IMR-90 (cell line): ENCODE measurements at regions not wholly inside any gene's neighbourhood (a gene's known extent, or its start where the extent isn't known, plus 50 kb on each side); places are given as distances from the start of the nearest gene placed in this dataset.

Experiments used
- ATAC-seq: fragments of 200-7000 bp; cut with Tn5 transposase; 2 replicates; pipeline ENCODE4 v1.9.1; 2020; ENCODE audit warnings: low read depth, mild to moderate bottlenecking, moderate library complexity
- BruUV-seq: library from RNA; stranded (reverse); fragments of 400-500 nt; replicated peaks from 2 replicates; lab custom pipeline; 2021; lab: Mats Ljungman, UMichigan
- CTCF ChIA-PET: fragments of 300-600 bp; formaldehyde crosslinking; extraction: SDS; loops from one replicate; lab custom pipeline; 2021; ENCODE audit warnings: antibody characterized with exemption; lab: Yijun Ruan, JAX
- POLR2A ChIA-PET: fragments of 300-600 bp; sonication (Branson Sonifier 250); formaldehyde crosslinking; loops from one replicate; lab custom pipeline; 2022; ENCODE audit warnings: antibody characterized with exemption; ENCODE audit not compliant: unreplicated experiment; lab: Charles Lee
- DNase-seq: peaks from one replicate; pipeline ENCODE4 v3.0.0; 2013
- H2AFZ ChIP-seq: replicated peaks from 2 replicates; pipeline ENCODE3; 2013; ENCODE audit warnings: low read length, mild to moderate bottlenecking; ENCODE audit not compliant: poor library complexity
- H2AK5ac ChIP-seq: 2 replicates; pipeline ENCODE4 v1.6.1; 2013; ENCODE audit warnings: low read depth, low read length, inconsistent platforms
- H2AK9ac ChIP-seq: replicated peaks from 2 replicates; pipeline ENCODE3; 2013; ENCODE audit warnings: mild to moderate bottlenecking, low read depth, low read length, moderate library complexity; ENCODE audit not compliant: poor library complexity
- H2BK120ac ChIP-seq: 2 replicates; pipeline ENCODE4 v1.6.1; 2013; ENCODE audit warnings: low read depth, low read length, inconsistent platforms
- H2BK15ac ChIP-seq: 3 replicates; pipeline ENCODE4 v1.6.1; 2013; ENCODE audit warnings: low read depth, low read length, inconsistent platforms
- H2BK20ac ChIP-seq: 2 replicates; pipeline ENCODE4 v1.6.1; 2013; ENCODE audit warnings: low read depth, mild to moderate bottlenecking, inconsistent platforms, low read length, moderate library complexity
- H2BK5ac ChIP-seq: 2 replicates; pipeline ENCODE4 v1.6.1; 2013; ENCODE audit warnings: mild to moderate bottlenecking, low read depth, low read length, inconsistent platforms; ENCODE audit not compliant: poor library complexity, severe bottlenecking
- H3K14ac ChIP-seq: replicated peaks from 2 replicates; pipeline ENCODE4 v1.6.1; 2013; ENCODE audit warnings: low read depth, low read length, inconsistent platforms
- H3K18ac ChIP-seq: 2 replicates; pipeline ENCODE4 v1.6.1; 2013; ENCODE audit warnings: low read depth, low read length, control low read depth
- H3K23ac ChIP-seq: 2 replicates; pipeline ENCODE4 v1.6.1; 2013; ENCODE audit warnings: low read depth, low read length, inconsistent platforms
- H3K27ac ChIP-seq: 2 replicates; pipeline ENCODE4 v1.5.1; 2013; ENCODE audit warnings: mild to moderate bottlenecking, control low read depth, low read length; ENCODE audit not compliant: insufficient read depth
- H3K27me3 ChIP-seq: 2 replicates; pipeline ENCODE4 v1.6.1; 2013; ENCODE audit warnings: low read length; ENCODE audit not compliant: control insufficient read depth, insufficient read depth
- H3K36me3 ChIP-seq: 2 replicates; pipeline ENCODE4 v1.6.1; 2013; ENCODE audit warnings: low read length, mixed read lengths; ENCODE audit not compliant: control insufficient read depth, insufficient read depth
- H3K4ac ChIP-seq: 2 replicates; pipeline ENCODE4 v1.6.1; 2013; ENCODE audit warnings: low read depth, low read length, inconsistent platforms
- H3K4me1 ChIP-seq: 2 replicates; pipeline ENCODE4 v1.6.1; 2013; ENCODE audit warnings: low read length, mixed read lengths; ENCODE audit not compliant: control insufficient read depth, insufficient read depth
- H3K4me2 ChIP-seq: 2 replicates; pipeline ENCODE4 v1.6.1; 2013; ENCODE audit warnings: low read depth, mild to moderate bottlenecking, control low read depth, low read length, moderate library complexity
- H3K4me3 ChIP-seq: 2 replicates; pipeline ENCODE4 v1.5.1; 2013; ENCODE audit warnings: low read depth, mild to moderate bottlenecking, control low read depth, low read length, moderate library complexity; ENCODE audit not compliant: insufficient read depth
- H3K56ac ChIP-seq: 2 replicates; pipeline ENCODE4 v1.6.1; 2013; ENCODE audit warnings: low read length, inconsistent platforms; ENCODE audit not compliant: insufficient read depth; ENCODE audit errors: extremely low read depth
- H3K79me1 ChIP-seq, 2 experiments: 2 replicates each; pipeline ENCODE4 v1.6.1; 2013; ENCODE audit warnings: low read length in 2 of 2, inconsistent platforms in 1 of 2, low read depth in 1 of 2
- H3K9ac ChIP-seq: 2 replicates; pipeline ENCODE4 v1.6.1; 2013; ENCODE audit warnings: low read depth, low read length, control low read depth
- H3K9me1 ChIP-seq: 2 replicates; pipeline ENCODE4 v1.6.1; 2013; ENCODE audit warnings: low read length, inconsistent platforms; ENCODE audit not compliant: insufficient read depth
- H3K9me3 ChIP-seq: 2 replicates; pipeline ENCODE4 v1.6.1; 2013; ENCODE audit warnings: low read length; ENCODE audit not compliant: control insufficient read depth, insufficient read depth
- H4K20me1 ChIP-seq: 2 replicates; pipeline ENCODE4 v1.6.1; 2013; ENCODE audit warnings: low read length, inconsistent platforms; ENCODE audit not compliant: insufficient read depth
- H4K5ac ChIP-seq: 2 replicates; pipeline ENCODE4 v1.6.1; 2013; ENCODE audit warnings: mild to moderate bottlenecking, low read depth, low read length, control low read depth
- H4K8ac ChIP-seq, 2 experiments: 2 replicates each; pipeline ENCODE4 v1.6.1; 2013; ENCODE audit warnings: low read depth in 2 of 2, low read length in 2 of 2, control low read depth in 1 of 2, inconsistent platforms in 1 of 2
- H4K91ac ChIP-seq: 2 replicates; pipeline ENCODE4 v1.6.1; 2013; ENCODE audit warnings: low read depth, low read length, inconsistent platforms; ENCODE audit not compliant: insufficient read depth
- CTCF ChIP-seq: conservative IDR thresholded peaks from 2 replicates; pipeline ENCODE4 v1.5.1; 2012; ENCODE audit warnings: mild to moderate bottlenecking, low read depth, low read length, improper control_type of control experiment
- POLR2A ChIP-seq: IDR thresholded peaks from 2 replicates; pipeline ENCODE4 v1.6.1; 2012; ENCODE audit warnings: mild to moderate bottlenecking, low read depth, low read length
- RAD21 ChIP-seq: IDR thresholded peaks from 2 replicates; pipeline ENCODE4 v1.6.1; 2012; ENCODE audit warnings: low read length, improper control_type of control experiment
- SMC3 ChIP-seq: fragments of 150-350 bp; IDR thresholded peaks from 2 replicates; pipeline ENCODE4 v1.6.1; 2016; ENCODE audit warnings: low read depth, mild to moderate bottlenecking, antibody characterized with exemption, low read length, moderate library complexity
- WGBS, 2 experiments: methylation state at CpG; one replicate each; pipeline versions ENCODE4 v1.1.5 to v1.1.7; 2013; ENCODE audit warnings: missing lambda C conversion rate in 2 of 2; ENCODE audit not compliant: insufficient read length in 1 of 2; ENCODE audit errors: extremely low coverage in 2 of 2; 5-methylcytosine and 5-hydroxymethylcytosine counted together
- dilution Hi-C: fragments of 300-500 bp; cut with HindIII; formaldehyde crosslinking; loops from one replicate; pipeline ENCODE4 v1.14.3; 2018; ENCODE audit warnings: low sequenced_read_pairs; ENCODE audit not compliant: unreplicated experiment
- in situ Hi-C: fragments of 300-500 bp; cut with MboI; formaldehyde crosslinking; loops from 3 replicates; pipeline ENCODE4 v1.14.3; 2019; ENCODE audit warnings: low sequenced_read_pairs, inconsistent platforms, mixed read lengths
- intact Hi-C: fragments of 100-400 bp; cut with micrococcal nuclease; formaldehyde crosslinking; loops from 2 replicates; pipeline ENCODE4 v1.10.0; 2022

GRCh38 chr14:61188978-61189808 is 91.9 kb downstream of the TMEM30B start:
- H4K20me1 ChIP-seq = no peaks in the 10 kb centered on the region
- peak overlapping the region; percentile 81 for H3K14ac ChIP-seq
- H3K36me3 ChIP-seq = no peaks in the 10 kb centered on the region
- peak overlapping the region; percentile 91 for H4K5ac ChIP-seq
- H3K9ac ChIP-seq = peak overlapping the region; percentile 47
- H3K79me1 ChIP-seq = no peaks in the 10 kb centered on the region
- no peak overlapping the region for H3K4me3 ChIP-seq
- H3K4ac ChIP-seq = peak overlapping the region; percentile 92
- peak overlapping the region; percentile 41; the same call in 1 of the 2 replicates for H3K56ac ChIP-seq
- H2BK15ac ChIP-seq = peak overlapping the region; percentile 96
- H3K27me3 ChIP-seq = no peaks in the 10 kb centered on the region
- intact Hi-C loops (loop anchor here (10.0 kb wide), 1 partner anchor 164 kb away; no protein-coding TSS in a partner anchor), dilution Hi-C loops (no loop called here), in situ Hi-C loops (no loop called here)
- peak; percentile 51 for TF ChIP-seq CTCF
- no peak for TF ChIP-seq POLR2A
- TF ChIP-seq SMC3 = peak; percentile 32
- TF ChIP-seq RAD21 = peak; percentile 54
- peak overlapping the region; percentile 86 for H2BK20ac ChIP-seq
- peak overlapping the region; percentile 96 for H2BK120ac ChIP-seq
- 23% methylated on average over 11 of the region's 27 CpGs; no CpG with 5 or more reads in 1 of the 2 experiments for WGBS, 2 experiments
- H3K9me1 ChIP-seq = peaks cover 18% of the 10 kb centered on the region
- peak; percentile 48; the same call in 1 of the 2 replicates for ATAC-seq
- H4K8ac ChIP-seq = peak overlapping the region; percentile 82 to 94
- peak overlapping the region; percentile 93 for H4K91ac ChIP-seq
- peaks cover 31% of the 10 kb centered on the region for H3K4me1 ChIP-seq
- H3K18ac ChIP-seq = peak overlapping the region; percentile 81
- peak overlapping the region; percentile 74; the same call in 1 of the 2 replicates for H2AK5ac ChIP-seq
- no TSS peak for BruUV-seq
- peak overlapping the region; percentile 82 for H2AFZ ChIP-seq
- peak overlapping the region; percentile 83 for H3K23ac ChIP-seq
- H3K27ac ChIP-seq = peak overlapping the region; percentile 79
- peak overlapping the region; percentile 59 for H2AK9ac ChIP-seq
- DNase-seq = peak; percentile 51
- no peaks in the 10 kb centered on the region for H3K9me3 ChIP-seq
- peak overlapping the region; percentile 47 for H2BK5ac ChIP-seq
- peak overlapping the region; percentile 66 for H3K4me2 ChIP-seq
- ChIA-PET CTCF (no interaction called here), POLR2A (no interaction called here)
